BJ (cell line): ENCODE measurements at regions not wholly inside any gene's neighbourhood (a gene's known extent, or its start where the extent isn't known, plus 50 kb on each side); places are given as distances from the start of the nearest gene placed in this dataset.

ENCODE experiments used
- CTCF ChIA-PET: fragments of 350-600 bp; formaldehyde crosslinking; extraction: SDS; loops from one replicate; lab custom pipeline; 2021; ENCODE audit warnings: antibody characterized with exemption, inconsistent platforms; lab: Yijun Ruan, JAX
- POLR2A ChIA-PET: fragments of 300-600 bp; sonication (Branson Sonifier 250); formaldehyde crosslinking; extraction: SDS; loops from one replicate; lab custom pipeline; 2021; ENCODE audit warnings: antibody characterized with exemption; lab: Charles Lee
- DNase-seq: peaks from one replicate; pipeline ENCODE4 v3.0.0-alpha.2; 2011; ENCODE audit warnings: low read depth
- H3K27me3 ChIP-seq: 2 replicates; pipeline ENCODE4 v1.6.0; 2011; ENCODE audit warnings: low read length; ENCODE audit not compliant: control insufficient read depth, insufficient read depth
- H3K36me3 ChIP-seq: 2 replicates; pipeline ENCODE4 v1.5.1; 2011; ENCODE audit warnings: low read length; ENCODE audit not compliant: control insufficient read depth, insufficient read depth
- H3K4me3 ChIP-seq: 2 replicates; pipeline ENCODE4 v1.5.1; 2011; ENCODE audit warnings: low read depth, mild to moderate bottlenecking, control low read depth, low read length
- TF ChIP-seq, protein P1 (sequence below): IDR thresholded peaks from 2 replicates; pipeline ENCODE4 v1.5.1; 2011; ENCODE audit warnings: low read depth, mild to moderate bottlenecking, control low read depth, inconsistent platforms, low read length, moderate library complexity; ENCODE audit not compliant: insufficient read depth

GRCh38 chr13:34591900-34592529, 350.1 kb upstream of the NBEA start:
- H3K4me3 ChIP-seq: no peak overlapping the region
- TF ChIP-seq, protein P1, sequence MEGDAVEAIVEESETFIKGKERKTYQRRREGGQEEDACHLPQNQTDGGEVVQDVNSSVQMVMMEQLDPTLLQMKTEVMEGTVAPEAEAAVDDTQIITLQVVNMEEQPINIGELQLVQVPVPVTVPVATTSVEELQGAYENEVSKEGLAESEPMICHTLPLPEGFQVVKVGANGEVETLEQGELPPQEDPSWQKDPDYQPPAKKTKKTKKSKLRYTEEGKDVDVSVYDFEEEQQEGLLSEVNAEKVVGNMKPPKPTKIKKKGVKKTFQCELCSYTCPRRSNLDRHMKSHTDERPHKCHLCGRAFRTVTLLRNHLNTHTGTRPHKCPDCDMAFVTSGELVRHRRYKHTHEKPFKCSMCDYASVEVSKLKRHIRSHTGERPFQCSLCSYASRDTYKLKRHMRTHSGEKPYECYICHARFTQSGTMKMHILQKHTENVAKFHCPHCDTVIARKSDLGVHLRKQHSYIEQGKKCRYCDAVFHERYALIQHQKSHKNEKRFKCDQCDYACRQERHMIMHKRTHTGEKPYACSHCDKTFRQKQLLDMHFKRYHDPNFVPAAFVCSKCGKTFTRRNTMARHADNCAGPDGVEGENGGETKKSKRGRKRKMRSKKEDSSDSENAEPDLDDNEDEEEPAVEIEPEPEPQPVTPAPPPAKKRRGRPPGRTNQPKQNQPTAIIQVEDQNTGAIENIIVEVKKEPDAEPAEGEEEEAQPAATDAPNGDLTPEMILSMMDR: no peak
- no peaks in the 10 kb centered on the region for H3K27me3 ChIP-seq
- H3K36me3 ChIP-seq: no peaks in the 10 kb centered on the region
- POLR2A ChIA-PET: no interaction called here
- CTCF ChIA-PET: no interaction called here
- no peak for DNase-seq

DNA sequence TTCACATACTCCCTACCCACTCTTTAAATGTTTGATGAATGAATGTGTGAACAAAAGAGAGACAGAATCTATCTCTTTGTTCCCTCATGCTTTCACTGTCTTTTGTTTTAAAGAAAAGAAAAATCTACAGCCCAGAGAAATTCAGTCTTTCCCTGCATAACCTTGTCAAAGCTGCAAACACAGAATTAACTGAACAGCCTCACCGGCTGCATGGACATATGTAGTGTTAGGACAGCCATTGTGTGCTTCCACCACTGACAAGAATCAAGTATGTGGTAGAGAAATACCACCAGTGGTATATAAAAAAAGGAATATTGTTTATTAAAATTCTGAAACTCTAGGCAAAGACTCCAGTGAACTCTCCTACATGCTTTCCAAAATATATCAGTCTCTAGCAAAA, 348.4 kb upstream of the NBEA start:
- TF ChIP-seq, protein P1: no peak

DNA sequence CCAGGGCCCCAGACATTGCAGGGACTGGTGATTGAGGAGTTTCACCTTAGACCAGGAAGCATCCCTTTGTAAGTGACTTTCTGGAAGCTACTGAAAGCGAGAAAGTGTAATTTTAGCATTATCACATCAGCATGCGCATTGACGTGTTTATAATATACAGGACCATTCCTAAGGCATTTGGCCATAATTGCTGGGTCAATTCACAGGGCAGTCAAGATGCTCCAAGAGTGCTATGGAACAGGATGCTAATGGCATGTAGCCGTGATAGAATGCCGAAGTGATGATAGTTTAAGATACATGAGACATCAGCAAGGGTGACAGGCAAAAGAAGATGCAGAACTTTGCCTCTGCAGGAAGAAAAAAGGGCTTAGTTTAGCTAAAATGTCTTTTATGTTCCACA, 347.6 kb upstream of the NBEA start:
- ChIA-PET CTCF (no interaction called here), POLR2A (no interaction called here)
- H3K36me3 ChIP-seq: no peaks in the 10 kb centered on the region
- TF ChIP-seq, protein P1: no peak
- H3K4me3 ChIP-seq: no peak overlapping the region
- DNase-seq: no peak
- no peaks in the 10 kb centered on the region for H3K27me3 ChIP-seq

More for the DNA sequence above, 348.4 kb upstream of the NBEA start:
- Histone ChIP-seq H3K4me3 (no peak overlapping the region), H3K36me3 (no peaks in the 10 kb centered on the region), H3K27me3 (no peaks in the 10 kb centered on the region)
- DNase-seq: no peak
- CTCF ChIA-PET: no interaction called here
- POLR2A ChIA-PET: no interaction called here

GRCh38 chr13:34608331-34608730, 333.7 kb upstream of the NBEA start:
- TF ChIP-seq, protein P1: no peak
- H3K27me3 ChIP-seq: peaks cover 4% of the 10 kb centered on the region
- POLR2A ChIA-PET: no interaction called here
- H3K4me3 ChIP-seq: no peak overlapping the region
- no peaks in the 10 kb centered on the region for H3K36me3 ChIP-seq
- no peak for DNase-seq
- CTCF ChIA-PET: no interaction called here

DNA sequence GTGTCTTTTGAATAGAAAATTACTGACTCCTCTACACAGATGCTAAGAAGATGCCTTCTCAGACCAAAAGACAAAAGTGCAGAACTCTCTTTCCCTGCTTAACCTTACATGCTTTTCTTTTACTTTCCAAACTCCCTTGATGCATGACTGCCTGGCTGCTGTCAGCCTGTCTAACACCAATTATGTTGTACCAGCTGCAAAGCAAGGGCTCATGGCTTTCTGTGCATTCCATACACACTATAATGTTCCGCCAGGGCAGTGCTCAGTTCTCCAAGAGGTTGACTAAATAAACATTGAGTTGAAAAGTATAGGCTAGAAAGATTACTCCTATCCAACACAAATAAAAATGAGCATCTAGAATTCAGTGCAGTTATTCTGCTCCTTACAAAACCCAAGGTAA, 330.4 kb upstream of the NBEA start:
- peaks cover 4% of the 10 kb centered on the region for H3K27me3 ChIP-seq
- ChIA-PET POLR2A (no interaction called here), CTCF (no interaction called here)
- TF ChIP-seq, protein P1: no peak
- no peak for DNase-seq
- no peak overlapping the region for H3K4me3 ChIP-seq
- no peaks in the 10 kb centered on the region for H3K36me3 ChIP-seq
